HepG2 (cell line): ENCODE measurements at regions not wholly inside any gene's neighbourhood (a gene's known extent, or its start where the extent isn't known, plus 50 kb on each side); places are given as distances from the start of the nearest gene placed in this dataset.

ENCODE experiments used
- ATAC-seq: fragments of 200-7000 bp; cut with Tn5 transposase; 3 replicates; pipeline ENCODE4 v1.9.1; 2020; ENCODE audit warnings: mild to moderate bottlenecking, moderate library complexity
- BruUV-seq: library from RNA; stranded (reverse); fragments of 400-500 nt; replicated peaks from 2 replicates; lab custom pipeline; 2021; lab: Mats Ljungman, UMichigan
- CTCF ChIA-PET: fragments of 300-600 bp; formaldehyde crosslinking; extraction: SDS; loops from one replicate; lab custom pipeline; 2021; ENCODE audit warnings: low total read pairs, inconsistent platforms, low intra/inter-chr PET ratio; lab: Yijun Ruan, JAX
- POLR2A ChIA-PET: fragments of 350-600 bp; sonication (Branson Sonifier 250); formaldehyde crosslinking; loops from one replicate; lab custom pipeline; 2020; ENCODE audit warnings: antibody characterized with exemption, inconsistent platforms; lab: Yijun Ruan, JAX
- DNase-seq: peaks from one replicate; pipeline ENCODE4 v3.0.0-alpha.2; 2015; ENCODE audit warnings: low spot score
- FAIRE-seq: peaks from 3 replicates; lab custom pipeline; 2011; peaks lifted over from hg19 to GRCh38; lab: Jason Lieb, UNC
- H2AFZ ChIP-seq: one replicate; pipeline ENCODE4 v1.6.1; 2011; ENCODE audit warnings: low read length, inconsistent platforms
- H3K27ac ChIP-seq: fragments of 300-600 bp; 3 replicates; pipeline ENCODE4 v1.8.0; 2011; ENCODE audit warnings: mixed run types, mild to moderate bottlenecking, mixed read lengths, low read length, inconsistent platforms; ENCODE audit not compliant: insufficient read depth; ENCODE audit errors: extremely low read length
- H3K27me3 ChIP-seq, 2 experiments: fragments of 200-600 bp in 1 of 2; 2 replicates in 1 of 2; 3 replicates in 1 of 2; pipeline versions ENCODE4 v1.6.0 to v1.8.0; 2011; ENCODE audit warnings: low read length in 2 of 2, mild to moderate bottlenecking in 2 of 2, moderate library complexity in 2 of 2, inconsistent platforms in 1 of 2; ENCODE audit not compliant: insufficient read depth in 2 of 2, control insufficient read depth in 1 of 2
- H3K36me3 ChIP-seq, 2 experiments: fragments of 200-600 bp in 1 of 2; replicated peaks in 1 of 2; 2 replicates in 1 of 2; 3 replicates in 1 of 2; pipeline versions ENCODE4 v1.5.1 to v1.8.0; 2011; ENCODE audit warnings: low read length in 2 of 2, inconsistent platforms in 1 of 2; ENCODE audit not compliant: insufficient read depth in 2 of 2, control insufficient read depth in 1 of 2
- H3K4me1 ChIP-seq: 2 replicates; pipeline ENCODE4 v1.5.1; 2012; ENCODE audit warnings: low read length, inconsistent platforms; ENCODE audit not compliant: insufficient read depth
- H3K4me2 ChIP-seq: 2 replicates; pipeline ENCODE4 v1.6.0; 2011; ENCODE audit warnings: low read depth, low read length, inconsistent platforms
- H3K4me3 ChIP-seq, 3 experiments: fragments of 200-600 bp in 1 of 3; sonication (generic), shearing (Covaris generic) in 1 of 3; replicated peaks in 1 of 3; 2 replicates each; pipeline ENCODE4 v1.5.1; 2011 to 2016; ENCODE audit warnings: low read length in 3 of 3, inconsistent platforms in 2 of 3, low read depth in 2 of 3, mild to moderate bottlenecking in 2 of 3, control low read depth in 1 of 3, mixed read lengths in 1 of 3; ENCODE audit not compliant: insufficient read depth in 1 of 3
- H3K79me2 ChIP-seq: one replicate; pipeline ENCODE4 v1.6.1; 2011; ENCODE audit warnings: low read length, inconsistent platforms; ENCODE audit not compliant: insufficient read depth
- H3K9ac ChIP-seq: 2 replicates; pipeline ENCODE4 v1.6.0; 2011; ENCODE audit warnings: mild to moderate bottlenecking, low read depth, low read length, inconsistent platforms; ENCODE audit not compliant: insufficient read depth
- H3K9me3 ChIP-seq: 2 replicates; pipeline ENCODE4 v1.5.1; 2012; ENCODE audit warnings: mild to moderate bottlenecking, low read length
- H4K20me1 ChIP-seq: 2 replicates; pipeline ENCODE4 v1.6.0; 2011; ENCODE audit warnings: inconsistent platforms, mild to moderate bottlenecking, low read length, moderate library complexity; ENCODE audit not compliant: insufficient read depth
- DPF2 ChIP-seq: sonication (generic); formaldehyde crosslinking; IDR thresholded peaks from 2 replicates; pipeline ENCODE4 v1.4.0; 2020; ENCODE audit warnings: mild to moderate bottlenecking, low read depth, missing genetic modification reagents, borderline replicate concordance
- GZF1 ChIP-seq: sonication (generic); formaldehyde crosslinking; IDR thresholded peaks from 2 replicates; pipeline ENCODE4 v1.5.1; 2020; ENCODE audit warnings: mild to moderate bottlenecking, missing genetic modification reagents
- RAD21 ChIP-seq: fragments of 450-650 bp; formaldehyde crosslinking; IDR thresholded peaks from 2 replicates; pipeline ENCODE4 v1.5.0; 2020; ENCODE audit warnings: mild to moderate bottlenecking
- ZNF207 ChIP-seq: fragments of 450-650 bp; IDR thresholded peaks from 2 replicates; pipeline ENCODE4 v1.6.1; 2016; ENCODE audit warnings: antibody characterized with exemption, borderline replicate concordance
- WGBS: methylation state at CpG from one replicate; pipeline ENCODE4 v1.1.6; 2017; ENCODE audit warnings: low lambda C conversion rate; 5-methylcytosine and 5-hydroxymethylcytosine counted together
- in situ Hi-C: cut with HindIII; loops from 2 replicates; pipeline ENCODE4 v1.10.0; 2017; ENCODE audit warnings: low pct_unique_long_range_greater_than_20kb; ENCODE audit not compliant: extremely low pct_ligation_motif_present
- intact Hi-C: fragments of 100-400 bp; cut with micrococcal nuclease; formaldehyde crosslinking; loops from one replicate; pipeline ENCODE4 v1.10.0; 2022; ENCODE audit not compliant: unreplicated experiment

- Histone ChIP-seq H4K20me1 (no peaks in the 10 kb centered on the region), H3K9ac (no peak overlapping the region), H3K4me2 (no peak overlapping the region), H3K27ac (no peak overlapping the region), H3K36me3 (no peaks in the 10 kb centered on the region), H3K79me2 (no peaks in the 10 kb centered on the region), H2AFZ (no peak overlapping the region), H3K4me1 (no peaks in the 10 kb centered on the region), H3K9me3 (peaks cover 20% of the 10 kb centered on the region), H3K27me3 (no peaks in the 10 kb centered on the region), H3K4me3 (no peak overlapping the region)
- CTCF ChIA-PET: no interaction called here
- DNase-seq: no peak
- ATAC-seq: no peak
- FAIRE-seq: no peak
- POLR2A ChIA-PET: no interaction called here
- TF ChIP-seq GZF1 (CRISPR knock-in tag) (no peak), DPF2 (no peak)
- intact Hi-C loops (no loop called here), in situ Hi-C loops (no loop called here)
- no TSS peak for BruUV-seq
- WGBS: 8% methylated on average over 4 of the region's 4 CpGs
Observed at GRCh38 chr4:32625687-32626337, 1905.6 kb downstream of the PCDH7 start.

- H3K4me1 ChIP-seq: no peaks in the 10 kb centered on the region
- no peaks in the 10 kb centered on the region for H3K27me3 ChIP-seq
- H3K9me3 ChIP-seq: peaks cover 4% of the 10 kb centered on the region
- DNase-seq: no peak
- no peak overlapping the region for H2AFZ ChIP-seq
- H3K27ac ChIP-seq: no peak overlapping the region
- no peak overlapping the region for H3K4me2 ChIP-seq
- CTCF ChIA-PET: no interaction called here
- in situ Hi-C loops (no loop called here), intact Hi-C loops (no loop called here)
- H3K79me2 ChIP-seq: no peaks in the 10 kb centered on the region
- no peaks in the 10 kb centered on the region for H3K36me3 ChIP-seq
- WGBS: 22% methylated on average over 3 of the region's 3 CpGs
- no peak overlapping the region for H3K9ac ChIP-seq
- H3K4me3 ChIP-seq: no peak overlapping the region
- no TSS peak for BruUV-seq
- POLR2A ChIA-PET: no interaction called here
- H4K20me1 ChIP-seq: no peaks in the 10 kb centered on the region
- TF ChIP-seq RAD21 (CRISPR knock-in tag) (no peak), ZNF207 (no peak)
- TF ChIP-seq, all 625 proteins: peak for 0
- FAIRE-seq: no peak
- no peak for ATAC-seq
Observed at GRCh38 chr4:32631831-32632230, 1911.7 kb downstream of the PCDH7 start.
